ENCODE measurements at regions not wholly inside any gene's neighbourhood (a gene's known extent, or its start where the extent isn't known, plus 50 kb on each side); places are given as distances from the start of the nearest gene placed in this dataset.

DNA sequence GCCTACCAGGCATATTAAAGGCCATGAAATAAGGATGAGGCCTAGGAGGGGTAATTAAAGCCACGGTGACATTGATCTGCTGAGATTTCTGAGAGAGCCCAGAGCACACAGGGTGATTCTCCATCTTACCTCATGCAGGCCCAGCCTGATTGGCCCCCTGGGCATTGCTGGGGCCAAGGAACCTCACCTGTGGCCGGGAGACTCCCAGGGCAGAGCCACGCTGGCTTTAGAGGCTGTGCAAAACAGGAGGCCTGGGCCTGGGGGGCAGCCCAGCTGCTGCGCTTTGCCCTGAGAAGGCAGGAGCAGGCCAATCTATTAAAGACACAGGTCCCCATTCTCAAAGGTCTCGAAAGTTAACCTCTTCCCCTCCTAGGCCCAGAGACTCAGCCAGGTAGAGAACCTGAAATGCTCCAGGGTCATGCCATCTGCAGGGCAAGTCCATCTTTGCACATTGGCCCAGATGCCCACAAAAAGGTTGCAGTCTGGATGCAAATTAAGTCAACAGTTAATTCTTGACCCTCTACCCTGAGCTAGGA is 1099.7 kb downstream of the BCL11B start:
- H3K9me3 ChIP-seq (ENCODE audit: insufficient read depth, low read depth, low read length): no peaks in the 10 kb centered on the region
- no peak for DNase-seq
- H2BK5ac ChIP-seq (ENCODE audit: low read depth, low read length, poor library complexity): no peak overlapping the region
- no peak overlapping the region for H3K23ac ChIP-seq (ENCODE audit: low read length)
- H3K9ac ChIP-seq (ENCODE audit: low read length): no peak overlapping the region
- H3K79me1 ChIP-seq (ENCODE audit: low read length): no peaks in the 10 kb centered on the region
- no peak overlapping the region for H3K4ac ChIP-seq (ENCODE audit: low read depth, low read length)
- no peak overlapping the region for H3K4me3 ChIP-seq (ENCODE audit: low read depth, low read length)
- no peak overlapping the region for H2BK12ac ChIP-seq (ENCODE audit: low read length)
- no peak overlapping the region for H2AK5ac ChIP-seq (ENCODE audit: low read length)
- H4K12ac ChIP-seq (ENCODE audit: low read depth, low read length): no peak overlapping the region
- H3K14ac ChIP-seq (ENCODE audit: low read length): no peak overlapping the region
- no peak overlapping the region for H3K4me2 ChIP-seq (ENCODE audit: low read length)
- no peak overlapping the region for H2AFZ ChIP-seq (ENCODE audit: insufficient read depth, low read length, poor library complexity)
- no peak overlapping the region for H3K27ac ChIP-seq (ENCODE audit: low read depth, low read length)
- no peak overlapping the region for H4K91ac ChIP-seq (ENCODE audit: low read depth, low read length)
- no peak overlapping the region for H3K18ac ChIP-seq (ENCODE audit: low read length)
- H3K4me1 ChIP-seq (ENCODE audit: control insufficient read depth in 1 of 2, insufficient read depth in 2 of 2, low read length in 2 of 2): no peaks in the 10 kb centered on the region
- H3K27me3 ChIP-seq (ENCODE audit: insufficient read depth, low read length): no peaks in the 10 kb centered on the region
- H2BK120ac ChIP-seq (ENCODE audit: insufficient read depth, low read length, poor library complexity): no peak overlapping the region
- H3K79me2 ChIP-seq (ENCODE audit: control insufficient read depth, insufficient read depth, low read length, poor library complexity): no peaks in the 10 kb centered on the region
- WGBS (ENCODE audit: extremely low coverage, insufficient coverage, insufficient read length): no CpG with 5 or more reads among the region's 5 CpGs
- H3K36me3 ChIP-seq (ENCODE audit: control insufficient read depth in 1 of 2, insufficient read depth in 2 of 2, low read length in 2 of 2): no peaks in the 10 kb centered on the region
- H4K8ac ChIP-seq (ENCODE audit: low read depth, low read length): no peak overlapping the region

DNA sequence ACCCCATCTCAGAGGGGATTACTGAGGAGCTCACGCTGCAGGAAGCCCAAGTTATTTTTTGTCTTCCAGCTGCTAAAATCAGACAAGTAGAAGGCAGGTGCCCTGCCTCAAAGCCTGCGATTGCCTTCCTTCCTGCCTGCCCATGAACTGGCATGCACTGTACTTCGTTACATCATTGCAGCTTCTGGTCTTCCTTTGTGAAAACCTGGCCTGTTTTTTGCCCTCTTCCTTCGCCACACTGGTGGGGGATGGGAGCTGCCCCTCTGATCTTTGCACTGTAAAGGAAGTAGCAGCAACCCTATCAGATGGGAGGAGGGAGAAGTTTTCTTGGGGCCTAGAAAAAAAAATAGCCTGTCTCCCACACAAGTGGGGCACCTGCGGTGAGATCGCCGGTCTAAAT is 1098.7 kb downstream of the BCL11B start:
- Histone ChIP-seq H3K14ac (ENCODE audit: low read length) (no peak overlapping the region), H2BK12ac (ENCODE audit: low read length) (no peak overlapping the region), H2AFZ (ENCODE audit: insufficient read depth, low read length, poor library complexity) (no peak overlapping the region), H3K9me3 (ENCODE audit: insufficient read depth, low read depth, low read length) (no peaks in the 10 kb centered on the region), H3K36me3 (ENCODE audit: control insufficient read depth in 1 of 2, insufficient read depth in 2 of 2, low read length in 2 of 2) (no peaks in the 10 kb centered on the region), H3K27ac (ENCODE audit: low read depth, low read length) (no peak overlapping the region), H3K4me1 (ENCODE audit: control insufficient read depth in 1 of 2, insufficient read depth in 2 of 2, low read length in 2 of 2) (no peaks in the 10 kb centered on the region), H4K8ac (ENCODE audit: low read depth, low read length) (no peak overlapping the region), H2AK5ac (ENCODE audit: low read length) (no peak overlapping the region), H2BK5ac (ENCODE audit: low read depth, low read length, poor library complexity) (no peak overlapping the region), H3K4ac (ENCODE audit: low read depth, low read length) (no peak overlapping the region), H3K23ac (ENCODE audit: low read length) (no peak overlapping the region), H4K12ac (ENCODE audit: low read depth, low read length) (no peak overlapping the region), H3K4me3 (ENCODE audit: low read depth, low read length) (no peak overlapping the region), H3K18ac (ENCODE audit: low read length) (no peak overlapping the region), H3K4me2 (ENCODE audit: low read length) (no peak overlapping the region), H3K9ac (ENCODE audit: low read length) (no peak overlapping the region), H2BK120ac (ENCODE audit: insufficient read depth, low read length, poor library complexity) (no peak overlapping the region), H4K91ac (ENCODE audit: low read depth, low read length) (no peak overlapping the region), H3K27me3 (ENCODE audit: insufficient read depth, low read length) (no peaks in the 10 kb centered on the region), H3K79me1 (ENCODE audit: low read length) (no peaks in the 10 kb centered on the region), H3K79me2 (ENCODE audit: control insufficient read depth, insufficient read depth, low read length, poor library complexity) (no peaks in the 10 kb centered on the region)
- DNase-seq: no peak
- no CpG with 5 or more reads among the region's 7 CpGs for WGBS (ENCODE audit: extremely low coverage, insufficient coverage, insufficient read length)

DNA sequence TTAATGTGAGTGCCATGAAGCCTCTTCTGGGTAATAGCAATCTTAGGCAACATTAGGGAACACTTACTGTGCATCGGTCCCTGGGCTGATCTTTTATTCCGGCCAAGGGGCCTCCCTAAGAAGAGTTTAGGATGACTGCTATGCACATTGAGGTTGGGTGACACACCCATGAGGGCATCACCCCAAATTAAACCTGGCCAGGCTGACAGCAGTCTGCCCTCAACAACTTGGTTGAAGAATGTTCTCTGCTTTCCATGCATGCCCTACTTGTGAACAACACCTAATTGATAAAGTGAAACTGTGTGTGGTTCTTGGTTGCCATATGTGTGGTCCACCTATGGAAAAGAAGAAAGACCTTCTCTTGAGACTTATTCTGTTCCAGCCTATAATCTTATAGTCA is 1098.0 kb downstream of the BCL11B start:
- no CpG with 5 or more reads among the region's 2 CpGs for whole genome bisulfite sequencing (ENCODE audit: extremely low coverage, insufficient coverage, insufficient read length)
- Histone ChIP-seq H4K12ac (ENCODE audit: low read depth, low read length) (no peak overlapping the region), H2BK120ac (ENCODE audit: insufficient read depth, low read length, poor library complexity) (no peak overlapping the region), H3K27ac (ENCODE audit: low read depth, low read length) (no peak overlapping the region), H3K14ac (ENCODE audit: low read length) (no peak overlapping the region), H2BK5ac (ENCODE audit: low read depth, low read length, poor library complexity) (no peak overlapping the region), H3K79me2 (ENCODE audit: control insufficient read depth, insufficient read depth, low read length, poor library complexity) (no peaks in the 10 kb centered on the region), H3K4me2 (ENCODE audit: low read length) (no peak overlapping the region), H4K91ac (ENCODE audit: low read depth, low read length) (no peak overlapping the region), H3K4ac (ENCODE audit: low read depth, low read length) (no peak overlapping the region), H2BK12ac (ENCODE audit: low read length) (no peak overlapping the region), H3K9ac (ENCODE audit: low read length) (no peak overlapping the region), H3K79me1 (ENCODE audit: low read length) (no peaks in the 10 kb centered on the region), H3K18ac (ENCODE audit: low read length) (no peak overlapping the region), H4K8ac (ENCODE audit: low read depth, low read length) (no peak overlapping the region), H3K36me3 (ENCODE audit: control insufficient read depth in 1 of 2, insufficient read depth in 2 of 2, low read length in 2 of 2) (no peaks in the 10 kb centered on the region), H3K4me3 (ENCODE audit: low read depth, low read length) (no peak overlapping the region), H2AK5ac (ENCODE audit: low read length) (no peak overlapping the region), H3K23ac (ENCODE audit: low read length) (no peak overlapping the region), H3K27me3 (ENCODE audit: insufficient read depth, low read length) (no peaks in the 10 kb centered on the region), H3K9me3 (ENCODE audit: insufficient read depth, low read depth, low read length) (no peaks in the 10 kb centered on the region), H3K4me1 (ENCODE audit: control insufficient read depth in 1 of 2, insufficient read depth in 2 of 2, low read length in 2 of 2) (no peaks in the 10 kb centered on the region), H2AFZ (ENCODE audit: insufficient read depth, low read length, poor library complexity) (no peak overlapping the region)
- no peak for DNase-seq

DNA sequence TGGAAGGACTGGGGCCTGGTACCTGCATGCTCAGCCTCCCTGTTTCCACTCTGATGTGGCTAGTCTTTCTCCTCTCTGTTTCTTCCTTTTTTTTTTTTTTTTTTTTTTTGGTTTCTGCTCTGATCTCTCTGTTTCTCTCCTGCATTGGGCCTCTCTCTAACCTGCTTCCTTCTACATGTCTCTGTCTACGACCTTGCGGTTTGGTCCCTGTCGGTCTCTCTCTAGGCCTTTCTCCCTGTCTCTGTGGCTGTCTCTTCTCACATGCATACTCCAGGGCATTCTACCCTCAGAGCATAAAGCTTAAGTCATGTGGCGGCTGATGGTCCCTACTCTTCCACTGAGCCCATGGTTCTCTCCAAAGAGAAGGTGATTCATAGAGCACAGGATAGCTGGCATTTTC is 1096.6 kb downstream of the BCL11B start:
- H3K4me2 ChIP-seq (ENCODE audit: low read length): no peak overlapping the region
- no peaks in the 10 kb centered on the region for H3K79me1 ChIP-seq (ENCODE audit: low read length)
- H3K14ac ChIP-seq (ENCODE audit: low read length): no peak overlapping the region
- no CpG with 5 or more reads among the region's 4 CpGs for WGBS (ENCODE audit: extremely low coverage, insufficient coverage, insufficient read length)
- no peak overlapping the region for H3K9ac ChIP-seq (ENCODE audit: low read length)
- no peak overlapping the region for H4K8ac ChIP-seq (ENCODE audit: low read depth, low read length)
- no peaks in the 10 kb centered on the region for H3K4me1 ChIP-seq (ENCODE audit: control insufficient read depth in 1 of 2, insufficient read depth in 2 of 2, low read length in 2 of 2)
- no peak overlapping the region for H2AFZ ChIP-seq (ENCODE audit: insufficient read depth, low read length, poor library complexity)
- H4K91ac ChIP-seq (ENCODE audit: low read depth, low read length): no peak overlapping the region
- no peak overlapping the region for H3K18ac ChIP-seq (ENCODE audit: low read length)
- no peaks in the 10 kb centered on the region for H3K36me3 ChIP-seq (ENCODE audit: control insufficient read depth in 1 of 2, insufficient read depth in 2 of 2, low read length in 2 of 2)
- no peak overlapping the region for H4K12ac ChIP-seq (ENCODE audit: low read depth, low read length)
- H2BK120ac ChIP-seq (ENCODE audit: insufficient read depth, low read length, poor library complexity): no peak overlapping the region
- H3K9me3 ChIP-seq (ENCODE audit: insufficient read depth, low read depth, low read length): no peaks in the 10 kb centered on the region
- H3K27ac ChIP-seq (ENCODE audit: low read depth, low read length): no peak overlapping the region
- no peak overlapping the region for H2BK5ac ChIP-seq (ENCODE audit: low read depth, low read length, poor library complexity)
- H3K4me3 ChIP-seq (ENCODE audit: low read depth, low read length): no peak overlapping the region
- DNase-seq: no peak
- no peak overlapping the region for H3K4ac ChIP-seq (ENCODE audit: low read depth, low read length)
- H2AK5ac ChIP-seq (ENCODE audit: low read length): no peak overlapping the region
- H3K79me2 ChIP-seq (ENCODE audit: control insufficient read depth, insufficient read depth, low read length, poor library complexity): no peaks in the 10 kb centered on the region
- H3K23ac ChIP-seq (ENCODE audit: low read length): no peak overlapping the region
- H2BK12ac ChIP-seq (ENCODE audit: low read length): no peak overlapping the region
- H3K27me3 ChIP-seq (ENCODE audit: insufficient read depth, low read length): no peaks in the 10 kb centered on the region
